Medulla oblongata (tissue), 1 donor: ENCODE measurements at regions not wholly inside any gene's neighbourhood (a gene's known extent, or its start where the extent isn't known, plus 50 kb on each side); places are given as distances from the start of the nearest gene placed in this dataset.
A peak's percentile ranks its signal among the peaks of the same experiment; 100 is the strongest.
"Not testable (repeated sequence)": the region's sequence is repeated elsewhere in the genome, so short reads cannot be mapped to it uniquely, and the experiment has no call there.

Source experiments
- DNase-seq: peaks from one replicate; pipeline ENCODE4 v3.0.0-alpha.2; 2015; ENCODE audit errors: extremely low spot score

GRCh38 chr15:70578196-70578595, 185.2 kb downstream of the UACA start:
- no peak for DNase-seq

DNA sequence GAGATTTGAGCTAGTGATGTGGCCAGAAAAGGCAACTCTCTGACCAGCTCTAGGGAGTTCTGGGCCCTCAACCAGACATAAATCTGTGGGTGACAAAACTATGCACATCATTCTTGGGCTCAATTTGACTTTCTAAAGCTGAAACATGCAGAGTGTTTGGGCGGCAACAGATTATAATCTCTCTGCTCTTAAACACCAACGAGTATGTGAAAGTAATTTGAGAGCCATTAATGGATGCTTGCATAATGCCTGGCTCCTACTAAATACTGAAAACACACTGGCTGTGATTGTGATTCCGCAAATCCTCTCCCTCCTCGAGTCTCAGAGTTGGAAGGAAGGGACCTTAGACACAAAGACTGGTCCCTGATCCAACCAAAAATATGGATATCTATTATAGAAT, 186.7 kb downstream of the UACA start:
- no peak for DNase-seq

DNA sequence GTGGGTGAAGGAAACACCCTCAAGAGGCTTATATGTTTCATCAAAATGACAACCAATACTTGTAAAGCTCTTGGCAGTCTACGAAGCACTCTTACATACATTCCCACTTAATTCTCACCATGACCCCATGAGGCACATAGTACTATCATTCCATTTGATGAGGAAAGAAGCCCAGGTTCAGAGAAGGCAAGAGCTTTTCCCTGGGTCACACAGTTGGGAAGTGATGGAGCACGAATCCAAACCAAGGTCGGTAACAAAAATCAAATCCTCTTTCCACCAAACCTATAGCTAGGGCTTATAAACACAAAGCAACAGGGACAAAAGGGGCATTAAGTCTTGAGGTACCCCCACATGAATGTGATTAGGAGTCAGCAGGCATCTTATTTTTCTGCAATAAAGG, 187.1 kb downstream of the UACA start:
- DNase-seq: no peak

- DNase-seq: no peak
Measured at GRCh38 chr15:70575231-70576226, 187.8 kb downstream of the UACA start.

DNA sequence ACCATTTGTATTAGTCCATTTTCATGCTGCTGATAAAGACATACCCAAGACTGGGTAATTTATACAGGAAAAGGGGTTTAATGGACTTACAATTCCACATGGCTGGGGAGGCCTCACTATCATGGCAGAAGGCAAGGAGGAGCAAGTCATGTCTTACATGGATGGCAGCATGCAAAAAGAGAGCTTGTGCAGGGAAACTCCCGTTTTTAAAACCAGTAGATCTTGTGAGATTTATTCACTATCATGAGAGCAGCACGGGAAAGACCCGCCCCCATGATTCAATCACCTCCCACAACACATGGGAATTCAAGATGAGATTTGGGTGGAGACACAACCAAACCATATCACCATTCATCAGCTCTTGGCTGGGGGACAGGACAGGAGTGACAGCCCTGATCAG, 189.0 kb downstream of the UACA start:
- not testable (repeated sequence) for DNase-seq

DNA sequence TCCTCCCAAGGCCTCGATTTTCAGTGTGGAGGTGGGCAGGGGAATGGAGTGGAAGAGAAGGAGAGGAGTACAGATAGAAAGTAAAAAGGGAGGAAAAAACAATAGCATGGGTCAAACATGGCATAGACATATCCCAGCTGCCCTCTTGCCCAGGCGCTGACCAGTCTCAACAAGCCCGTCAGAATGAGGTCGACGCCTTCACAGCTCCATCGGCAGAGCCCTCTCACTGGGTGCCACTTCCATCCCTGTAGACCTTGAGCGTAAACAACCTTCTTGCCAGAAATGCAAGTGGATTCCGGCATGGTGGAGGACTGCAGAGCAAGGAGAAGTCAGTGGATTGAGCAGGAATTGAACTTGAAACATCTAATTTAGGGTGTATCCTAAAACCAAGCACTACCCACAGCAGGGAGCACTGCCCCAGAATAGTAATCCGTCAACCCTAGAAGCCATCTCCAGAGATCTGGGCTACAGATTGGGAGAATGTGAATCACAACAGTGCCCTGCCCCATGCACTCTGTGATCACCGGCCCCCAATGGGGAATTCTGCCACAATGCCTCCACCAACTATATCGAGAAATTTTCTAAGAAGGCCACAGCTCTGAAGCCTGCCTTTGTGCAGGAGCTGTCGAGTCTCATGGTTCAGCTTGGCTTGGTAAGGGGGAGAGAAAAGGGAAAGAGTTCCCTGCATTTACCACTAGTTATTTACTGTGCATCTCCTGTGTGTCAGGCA, 190.1 kb downstream of the UACA start:
- no peak for DNase-seq

DNA sequence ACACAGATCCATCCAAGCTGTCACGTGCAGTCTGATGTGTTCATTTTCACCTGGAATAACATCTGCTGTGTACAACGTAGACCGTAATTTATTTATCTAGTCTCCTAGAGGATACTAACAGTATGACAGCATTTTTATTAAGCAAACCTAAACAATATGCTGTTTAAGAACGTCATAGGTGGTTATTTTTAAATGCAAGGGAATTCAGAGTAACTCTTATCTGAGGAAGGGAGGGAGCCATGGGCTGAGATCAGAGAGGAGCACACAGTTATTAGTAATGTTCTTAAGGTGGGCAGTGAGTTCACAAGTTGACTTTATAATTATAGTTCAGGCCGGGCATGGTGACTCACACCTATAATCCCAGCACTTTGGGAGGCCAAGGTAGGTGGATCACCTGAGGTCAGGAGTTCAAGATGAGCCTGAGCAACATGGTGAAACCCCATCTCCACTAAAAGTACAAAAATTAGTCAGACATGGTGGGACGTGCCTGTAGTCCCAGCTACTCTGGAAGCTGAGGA, 193.6 kb downstream of the UACA start:
- DNase-seq: no peak

DNA sequence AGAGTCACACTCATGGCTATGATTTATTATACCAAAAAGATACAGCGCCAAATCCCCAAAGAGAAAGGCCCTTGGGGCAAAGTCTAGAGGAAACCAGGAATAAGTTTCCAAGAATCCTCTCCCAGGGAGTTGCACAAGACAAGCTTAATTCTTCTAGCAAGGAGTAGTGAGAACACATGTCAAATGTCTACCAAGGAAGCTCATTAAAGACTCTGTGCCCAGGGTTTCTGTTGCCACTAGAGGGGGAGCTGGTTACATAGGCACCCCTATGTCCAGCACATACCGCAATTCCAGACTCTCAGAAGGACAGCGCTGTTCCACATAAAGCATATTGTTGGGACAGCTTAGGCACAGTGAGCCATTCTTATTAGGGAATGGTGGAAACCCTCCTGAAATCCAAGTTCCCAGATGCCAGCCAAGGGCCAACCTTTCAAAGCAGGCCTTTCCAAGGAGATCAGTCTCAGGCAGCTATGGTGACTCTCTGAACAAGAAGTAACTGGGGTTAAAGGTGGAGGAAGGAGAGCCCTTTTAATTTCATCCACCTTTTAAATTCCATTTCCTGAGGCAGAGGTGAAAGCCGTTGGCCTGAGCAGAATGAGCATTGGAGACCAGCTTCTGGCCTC, 194.2 kb downstream of the UACA start:
- DNase-seq: peak; percentile 80

- DNase-seq: no peak
Measured at GRCh38 chr15:70566989-70567388, 196.4 kb downstream of the UACA start.

- peak; percentile 12 for DNase-seq
Measured at GRCh38 chr15:70566047-70566835, 197.1 kb downstream of the UACA start.

DNA sequence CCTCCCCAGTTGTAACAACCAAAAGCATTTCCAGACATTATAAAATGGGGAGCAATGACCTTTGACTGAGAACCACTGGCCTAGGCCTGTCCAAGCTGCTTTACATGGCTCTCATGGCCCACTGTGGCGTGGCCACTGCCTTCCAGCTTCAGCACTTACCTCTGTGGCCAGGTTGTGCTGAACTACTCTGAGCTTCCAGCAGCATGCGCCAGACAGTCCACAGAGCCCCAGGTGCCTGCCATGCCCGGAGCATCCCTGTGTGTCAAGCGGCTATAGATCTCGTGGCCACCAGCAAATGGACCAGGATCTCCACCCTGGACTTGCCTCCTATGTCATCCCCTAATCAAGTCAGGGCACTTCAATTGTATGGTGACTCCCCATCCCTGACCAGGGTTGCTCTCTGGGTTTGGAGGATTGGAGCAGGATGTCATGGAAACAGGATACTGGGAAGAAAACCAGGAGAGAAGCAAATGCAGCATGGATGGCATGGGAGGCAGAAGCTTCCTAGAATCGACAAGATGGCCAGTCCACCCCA, 199.7 kb downstream of the UACA start:
- no peak for DNase-seq

DNA sequence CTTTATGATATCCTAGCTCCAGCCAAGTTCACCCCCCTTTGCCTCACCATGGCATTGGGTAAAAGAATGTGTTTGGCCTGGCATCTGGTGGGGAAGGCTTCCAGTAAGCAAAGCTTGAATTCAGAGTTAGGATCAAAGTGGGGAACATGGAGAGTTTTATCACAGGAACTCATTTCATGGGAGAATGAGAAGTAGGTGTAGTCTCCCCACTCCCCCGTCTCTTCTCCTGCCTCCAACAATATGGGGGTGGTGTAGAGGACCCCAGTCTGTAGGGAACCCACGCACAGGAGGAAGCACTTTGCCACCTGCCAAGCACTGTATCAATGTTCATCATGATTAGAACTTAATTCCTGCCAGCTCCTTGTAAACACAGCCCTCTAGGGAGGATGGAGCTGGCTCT, 200.5 kb downstream of the UACA start:
- DNase-seq: no peak

DNA sequence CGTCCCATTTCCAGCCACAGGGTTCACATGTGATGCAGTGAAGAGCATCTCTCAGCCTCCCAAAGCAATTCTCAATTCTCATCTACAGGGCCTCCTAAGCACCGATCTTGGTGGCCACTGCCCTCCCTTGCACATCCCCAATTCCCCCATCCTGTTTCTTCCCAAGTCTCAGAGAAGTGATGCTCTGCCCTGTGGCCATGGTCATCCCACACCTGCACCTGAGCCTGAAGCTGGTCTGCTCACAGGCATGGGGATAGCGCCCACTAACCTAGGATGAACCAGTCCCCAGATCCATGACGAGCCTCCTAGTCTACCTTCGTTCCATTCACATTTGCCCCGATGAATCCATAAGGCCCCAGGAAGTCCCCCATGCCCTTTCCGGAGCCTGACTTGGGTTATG, 201.5 kb downstream of the UACA start:
- no peak for DNase-seq

DNA sequence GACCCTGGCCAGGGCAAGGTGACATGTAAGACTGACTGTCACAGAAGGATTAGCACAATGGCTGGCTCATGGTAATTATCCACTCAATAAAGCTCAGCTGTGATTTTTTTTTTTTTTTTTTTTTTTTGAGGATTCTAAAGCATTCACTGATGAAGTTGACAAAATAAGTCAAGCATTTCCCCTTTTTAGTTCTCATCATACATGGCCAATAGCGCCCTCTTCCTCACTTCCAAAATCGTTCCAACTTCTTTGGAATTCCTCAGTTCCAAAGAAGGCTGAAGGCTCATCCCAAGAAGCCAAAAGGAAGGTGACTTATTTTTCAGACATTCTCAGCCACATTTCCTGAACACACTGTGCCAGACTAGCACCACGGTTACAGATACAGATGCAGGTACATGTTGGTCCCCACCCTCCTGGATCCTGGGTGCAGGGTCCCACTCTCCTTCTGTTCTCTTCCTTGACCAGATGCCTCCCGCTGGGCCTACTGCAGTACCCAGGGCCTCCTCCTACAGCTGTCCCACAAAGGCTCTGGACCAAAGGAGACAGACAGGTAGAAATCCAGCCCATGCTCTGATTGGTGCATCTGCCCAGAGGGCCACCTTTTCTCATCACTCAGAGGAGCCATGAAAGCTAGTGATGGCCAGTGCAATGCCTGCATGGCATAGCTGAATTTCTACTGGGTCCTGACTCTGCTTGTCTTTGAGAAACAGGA, 202.6 kb downstream of the UACA start:
- no peak for DNase-seq

DNA sequence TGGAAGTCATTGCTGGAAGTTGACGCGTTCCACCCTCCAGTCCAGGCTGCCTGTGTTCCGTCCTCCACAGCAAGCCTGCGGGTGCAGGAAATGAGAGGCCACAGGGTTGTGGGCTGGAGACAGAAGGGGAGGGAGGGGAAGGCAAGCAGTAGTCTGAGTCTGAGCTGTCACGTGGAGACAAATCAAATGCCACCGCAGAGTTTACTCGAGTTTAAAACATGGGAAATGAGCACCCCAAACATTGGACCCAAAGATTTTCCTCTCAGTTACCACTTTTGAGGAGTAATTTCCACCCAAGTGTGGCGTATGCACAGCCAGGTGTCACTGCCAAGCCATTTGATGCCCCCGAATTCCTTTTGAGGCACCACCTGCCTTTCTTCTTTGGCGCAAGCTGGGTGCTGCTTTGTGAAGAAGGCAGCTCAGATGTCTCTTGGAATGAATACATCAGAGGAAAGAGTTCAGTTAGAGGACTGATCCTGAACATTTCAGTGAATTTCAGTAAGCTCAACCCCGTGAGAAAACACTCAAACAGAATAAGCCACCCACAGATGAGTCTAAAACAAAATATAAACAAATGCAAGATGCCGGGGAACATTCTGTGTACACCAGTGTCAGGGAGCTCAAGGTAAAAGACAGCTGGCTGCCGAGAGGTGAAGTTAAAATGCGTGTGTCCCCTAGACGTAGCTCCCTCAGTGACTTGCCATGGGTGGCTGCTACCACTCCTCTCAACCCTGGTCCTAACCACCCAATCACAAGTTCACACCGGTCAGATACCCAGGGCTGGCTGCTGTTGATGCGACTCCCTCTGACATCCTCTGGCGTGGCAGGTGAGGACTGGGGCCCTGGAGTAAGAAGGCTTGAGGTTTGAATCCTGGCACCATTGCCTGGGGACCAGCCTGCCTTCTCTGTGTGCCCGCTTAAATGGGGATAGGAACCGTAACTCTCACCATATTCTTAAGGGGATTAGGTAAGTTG, 203.8 kb downstream of the UACA start:
- peak; percentile 53 for DNase-seq

- DNase-seq: no peak
Measured at GRCh38 chr15:70558406-70559264, 204.7 kb downstream of the UACA start.

- DNase-seq: no peak
Measured at GRCh38 chr15:70557521-70558258, 205.7 kb downstream of the UACA start.

- no peak for DNase-seq
Measured at GRCh38 chr15:70556779-70557178, 206.6 kb downstream of the UACA start.
